BLaER1 (cell line): ENCODE measurements at regions not wholly inside any gene's neighbourhood (a gene's known extent, or its start where the extent isn't known, plus 50 kb on each side); places are given as distances from the start of the nearest gene placed in this dataset.

Experiments
- H3K27ac ChIP-seq: shearing (Covaris generic); formaldehyde crosslinking; 2 replicates; pipeline ENCODE4 v1.8.1; 2022
- H3K27me3 ChIP-seq: shearing (Covaris generic); formaldehyde crosslinking; 2 replicates; pipeline ENCODE4 v1.8.1; 2022
- H3K36me3 ChIP-seq: shearing (Covaris generic); formaldehyde crosslinking; 2 replicates; pipeline ENCODE4 v1.8.1; 2022
- H3K4me1 ChIP-seq: shearing (Covaris generic); formaldehyde crosslinking; 2 replicates; pipeline ENCODE4 v1.8.1; 2022
- H3K4me2 ChIP-seq: shearing (Covaris generic); formaldehyde crosslinking; 2 replicates; pipeline ENCODE4 v1.8.1; 2022
- H3K4me3 ChIP-seq: shearing (Covaris generic); formaldehyde crosslinking; 2 replicates; pipeline ENCODE4 v1.8.1; 2022
- H3K9ac ChIP-seq: shearing (Covaris generic); formaldehyde crosslinking; 2 replicates; pipeline ENCODE4 v1.8.1; 2022
- H3K9me3 ChIP-seq: shearing (Covaris generic); formaldehyde crosslinking; 2 replicates; pipeline ENCODE4 v1.8.1; 2022
- H4K20me1 ChIP-seq: shearing (Covaris generic); formaldehyde crosslinking; 2 replicates; pipeline ENCODE4 v1.8.1; 2022
- Cebpa-rat ChIP-seq: shearing (Covaris generic); IDR thresholded peaks from 2 replicates; pipeline ENCODE4 v1.8.1; 2022

- no peak overlapping the region for H3K4me2 ChIP-seq
- TF ChIP-seq Cebpa-rat: no peak
- no peak overlapping the region for H3K9ac ChIP-seq
- H4K20me1 ChIP-seq: no peaks in the 10 kb centered on the region
- H3K27me3 ChIP-seq: no peaks in the 10 kb centered on the region
- H3K9me3 ChIP-seq: no peaks in the 10 kb centered on the region
- no peak overlapping the region for H3K4me3 ChIP-seq
- H3K4me1 ChIP-seq: no peaks in the 10 kb centered on the region
- no peaks in the 10 kb centered on the region for H3K36me3 ChIP-seq
- no peak overlapping the region for H3K27ac ChIP-seq
Measured at GRCh38 chr1:81242103-81242502, 558.6 kb upstream of the ADGRL2 start.

- no peaks in the 10 kb centered on the region for H3K4me1 ChIP-seq
- H3K36me3 ChIP-seq: no peaks in the 10 kb centered on the region
- no peaks in the 10 kb centered on the region for H3K9me3 ChIP-seq
- no peaks in the 10 kb centered on the region for H4K20me1 ChIP-seq
- H3K27me3 ChIP-seq: no peaks in the 10 kb centered on the region
- no peak overlapping the region for H3K4me2 ChIP-seq
- no peak overlapping the region for H3K27ac ChIP-seq
- TF ChIP-seq Cebpa-rat: no peak
- no peak overlapping the region for H3K9ac ChIP-seq
- H3K4me3 ChIP-seq: no peak overlapping the region
Measured at GRCh38 chr1:81238129-81238528, 562.6 kb upstream of the ADGRL2 start.

GRCh38 chr1:81237473-81238089 is 563.2 kb upstream of the ADGRL2 start:
- Histone ChIP-seq H3K4me1 (no peaks in the 10 kb centered on the region), H3K27me3 (no peaks in the 10 kb centered on the region), H3K4me3 (no peak overlapping the region), H3K36me3 (no peaks in the 10 kb centered on the region), H3K9me3 (no peaks in the 10 kb centered on the region), H3K4me2 (no peak overlapping the region), H4K20me1 (no peaks in the 10 kb centered on the region), H3K9ac (no peak overlapping the region), H3K27ac (no peak overlapping the region)
- no peak for TF ChIP-seq Cebpa-rat

GRCh38 chr1:81234237-81234636 is 566.5 kb upstream of the ADGRL2 start:
- no peak for TF ChIP-seq Cebpa-rat

GRCh38 chr1:81233591-81233990 is 567.1 kb upstream of the ADGRL2 start:
- no peak overlapping the region for H3K9ac ChIP-seq
- H3K4me3 ChIP-seq: no peak overlapping the region
- H3K9me3 ChIP-seq: no peaks in the 10 kb centered on the region
- H3K4me1 ChIP-seq: no peaks in the 10 kb centered on the region
- no peak for TF ChIP-seq Cebpa-rat
- H3K27ac ChIP-seq: no peak overlapping the region
- H3K4me2 ChIP-seq: no peak overlapping the region
- no peaks in the 10 kb centered on the region for H3K27me3 ChIP-seq
- no peaks in the 10 kb centered on the region for H3K36me3 ChIP-seq
- H4K20me1 ChIP-seq: no peaks in the 10 kb centered on the region

More at GRCh38 chr1:81234237-81234636, 566.5 kb upstream of the ADGRL2 start:
- H3K27me3 ChIP-seq: no peaks in the 10 kb centered on the region
- H3K9ac ChIP-seq: no peak overlapping the region
- no peak overlapping the region for H3K4me2 ChIP-seq
- no peaks in the 10 kb centered on the region for H3K9me3 ChIP-seq
- H3K4me1 ChIP-seq: no peaks in the 10 kb centered on the region
- H3K27ac ChIP-seq: no peak overlapping the region
- H3K4me3 ChIP-seq: no peak overlapping the region
- no peaks in the 10 kb centered on the region for H3K36me3 ChIP-seq
- H4K20me1 ChIP-seq: no peaks in the 10 kb centered on the region

GRCh38 chr1:81232420-81232819 is 568.3 kb upstream of the ADGRL2 start:
- no peaks in the 10 kb centered on the region for H3K9me3 ChIP-seq
- H4K20me1 ChIP-seq: no peaks in the 10 kb centered on the region
- H3K27ac ChIP-seq: no peak overlapping the region
- no peaks in the 10 kb centered on the region for H3K27me3 ChIP-seq
- H3K36me3 ChIP-seq: no peaks in the 10 kb centered on the region
- no peak overlapping the region for H3K4me2 ChIP-seq
- H3K4me1 ChIP-seq: no peaks in the 10 kb centered on the region
- no peak overlapping the region for H3K4me3 ChIP-seq
- TF ChIP-seq Cebpa-rat: no peak
- no peak overlapping the region for H3K9ac ChIP-seq

GRCh38 chr1:81231729-81232038 is 569.0 kb upstream of the ADGRL2 start:
- no peaks in the 10 kb centered on the region for H3K9me3 ChIP-seq
- H3K36me3 ChIP-seq: no peaks in the 10 kb centered on the region
- no peak overlapping the region for H3K4me2 ChIP-seq
- H3K27me3 ChIP-seq: no peaks in the 10 kb centered on the region
- H3K9ac ChIP-seq: no peak overlapping the region
- H3K4me3 ChIP-seq: no peak overlapping the region
- TF ChIP-seq Cebpa-rat: no peak
- no peaks in the 10 kb centered on the region for H3K4me1 ChIP-seq
- H4K20me1 ChIP-seq: no peaks in the 10 kb centered on the region
- no peak overlapping the region for H3K27ac ChIP-seq

GRCh38 chr1:81230983-81231728 is 569.6 kb upstream of the ADGRL2 start:
- no peak overlapping the region for H3K4me3 ChIP-seq
- no peak for TF ChIP-seq Cebpa-rat
- no peaks in the 10 kb centered on the region for H3K27me3 ChIP-seq
- H3K4me1 ChIP-seq: no peaks in the 10 kb centered on the region
- H4K20me1 ChIP-seq: no peaks in the 10 kb centered on the region
- H3K27ac ChIP-seq: no peak overlapping the region
- no peaks in the 10 kb centered on the region for H3K36me3 ChIP-seq
- H3K4me2 ChIP-seq: no peak overlapping the region
- H3K9me3 ChIP-seq: no peaks in the 10 kb centered on the region
- H3K9ac ChIP-seq: no peak overlapping the region

GRCh38 chr1:81228926-81229325 is 571.8 kb upstream of the ADGRL2 start:
- H4K20me1 ChIP-seq: no peaks in the 10 kb centered on the region
- H3K9me3 ChIP-seq: no peaks in the 10 kb centered on the region
- H3K27ac ChIP-seq: no peak overlapping the region
- H3K4me1 ChIP-seq: no peaks in the 10 kb centered on the region
- TF ChIP-seq Cebpa-rat: no peak
- H3K4me3 ChIP-seq: no peak overlapping the region
- no peaks in the 10 kb centered on the region for H3K27me3 ChIP-seq
- no peak overlapping the region for H3K4me2 ChIP-seq
- no peak overlapping the region for H3K9ac ChIP-seq
- no peaks in the 10 kb centered on the region for H3K36me3 ChIP-seq

- no peak overlapping the region for H3K4me3 ChIP-seq
- no peak overlapping the region for H3K4me2 ChIP-seq
- no peaks in the 10 kb centered on the region for H3K36me3 ChIP-seq
- peaks cover 3% of the 10 kb centered on the region for H3K9me3 ChIP-seq
- no peaks in the 10 kb centered on the region for H3K4me1 ChIP-seq
- no peaks in the 10 kb centered on the region for H3K27me3 ChIP-seq
- TF ChIP-seq Cebpa-rat: no peak
- H4K20me1 ChIP-seq: no peaks in the 10 kb centered on the region
- H3K27ac ChIP-seq: no peak overlapping the region
- H3K9ac ChIP-seq: no peak overlapping the region
Measured at GRCh38 chr1:81226603-81226928, 574.2 kb upstream of the ADGRL2 start.
